SU-DHL-6 (cell line): ENCODE measurements at regions not wholly inside any gene's neighbourhood (a gene's known extent, or its start where the extent isn't known, plus 50 kb on each side); places are given as distances from the start of the nearest gene placed in this dataset.

Experiments
- H2AFZ ChIP-seq: fragments of 200-600 bp; sonication (generic); 2 replicates; pipeline ENCODE4 v1.6.1; 2014; ENCODE audit warnings: low read depth, mild to moderate bottlenecking, moderate library complexity, mixed read lengths, antibody characterized with exemption, low read length; ENCODE audit not compliant: severe bottlenecking
- H3F3A ChIP-seq: fragments of 200-600 bp; shearing (Covaris generic); 2 replicates; pipeline ENCODE4 v1.6.0; 2016; ENCODE audit warnings: antibody characterized with exemption, mild to moderate bottlenecking; ENCODE audit not compliant: insufficient read depth
- H3K27ac ChIP-seq: fragments of 200-600 bp; sonication (generic); 2 replicates; pipeline ENCODE4 v1.5.1; 2016; ENCODE audit warnings: low read depth, mild to moderate bottlenecking, low read length, moderate library complexity, mixed read lengths
- H3K27me3 ChIP-seq: fragments of 200-600 bp; sonication (generic), shearing (Covaris generic); 2 replicates; pipeline ENCODE4 v1.6.0; 2014; ENCODE audit warnings: mild to moderate bottlenecking, low read length
- H3K36me3 ChIP-seq: fragments of 200-600 bp; sonication (generic); 2 replicates; pipeline ENCODE4 v1.6.1; 2014; ENCODE audit warnings: mild to moderate bottlenecking, low read length, mixed read lengths
- H3K4me2 ChIP-seq: fragments of 300-600, 200-600 bp; shearing (Covaris generic), sonication (generic); 2 replicates; pipeline ENCODE4 v1.6.0; 2014; ENCODE audit warnings: low read length, low read depth, mild to moderate bottlenecking; ENCODE audit not compliant: poor library complexity, severe bottlenecking
- H3K4me3 ChIP-seq: fragments of 200-600 bp; sonication (generic); 2 replicates; pipeline ENCODE4 v1.5.1; 2014; ENCODE audit warnings: antibody characterized with exemption, low read length, mild to moderate bottlenecking, mixed read lengths; ENCODE audit not compliant: insufficient read depth, poor library complexity, severe bottlenecking
- H3K79me2 ChIP-seq: fragments of 200-600 bp; sonication (generic); 2 replicates; pipeline ENCODE4 v1.6.1; 2014; ENCODE audit warnings: mild to moderate bottlenecking, low read length, moderate library complexity; ENCODE audit not compliant: insufficient read depth
- H3K9ac ChIP-seq: fragments of 200-600 bp; sonication (generic); 2 replicates; pipeline ENCODE4 v1.7.0; 2014; ENCODE audit warnings: mild to moderate bottlenecking, low read length
- H3K9me2 ChIP-seq: fragments of 200-600 bp; sonication (generic); replicated peaks from 2 replicates; pipeline ENCODE4 v1.6.1; 2014; ENCODE audit warnings: low read length; ENCODE audit not compliant: insufficient read depth
- H3K9me3 ChIP-seq: fragments of 200-600 bp; sonication (generic); 2 replicates; pipeline ENCODE4 v1.6.1; 2014; ENCODE audit warnings: low read length, mixed read lengths; ENCODE audit not compliant: insufficient read depth
- H4K20me1 ChIP-seq: fragments of 200-600 bp; sonication (generic); 2 replicates; pipeline ENCODE4 v1.6.1; 2014; ENCODE audit warnings: low read depth, mild to moderate bottlenecking, antibody characterized with exemption, low read length, moderate library complexity, mixed read lengths
- CTCF ChIP-seq: fragments of 200-600 bp; sonication (generic); IDR thresholded peaks from one replicate; pipeline ENCODE4 v1.5.1; 2017; ENCODE audit warnings: antibody characterized with exemption, mild to moderate bottlenecking, low read length, moderate library complexity; ENCODE audit not compliant: insufficient read depth, poor library complexity, severe bottlenecking
- EZH2phosphoT487 ChIP-seq: fragments of 200-600 bp; sonication (generic), shearing (Covaris generic); conservative IDR thresholded peaks from 2 replicates; pipeline ENCODE4 v1.6.1; 2018; ENCODE audit warnings: mild to moderate bottlenecking, antibody characterized with exemption, low read length, moderate library complexity, mixed read lengths

- no peak overlapping the region for H2AFZ ChIP-seq
- H3K9me2 ChIP-seq = no peaks in the 10 kb centered on the region
- no peaks in the 10 kb centered on the region for H3K27me3 ChIP-seq
- H3K9ac ChIP-seq = no peak overlapping the region
- H3K4me3 ChIP-seq = no peak overlapping the region
- no peaks in the 10 kb centered on the region for H3F3A ChIP-seq
- H3K4me2 ChIP-seq = no peak overlapping the region
- H4K20me1 ChIP-seq = no peaks in the 10 kb centered on the region
- no peaks in the 10 kb centered on the region for H3K79me2 ChIP-seq
- no peaks in the 10 kb centered on the region for H3K36me3 ChIP-seq
- H3K27ac ChIP-seq = no peak overlapping the region
- H3K9me3 ChIP-seq = no peaks in the 10 kb centered on the region
- TF ChIP-seq CTCF (no peak), EZH2phosphoT487 (no peak)
Observed at GRCh38 chr3:20316238-20316637, 130.2 kb upstream of the SGO1 start.

GRCh38 chr3:20310629-20311028, 124.6 kb upstream of the SGO1 start:
- Histone ChIP-seq H4K20me1 (no peaks in the 10 kb centered on the region), H3K79me2 (no peaks in the 10 kb centered on the region), H3K4me3 (no peak overlapping the region), H3K9ac (no peak overlapping the region), H3K9me3 (no peaks in the 10 kb centered on the region), H3K27ac (no peak overlapping the region), H3K4me2 (no peak overlapping the region), H3F3A (no peaks in the 10 kb centered on the region), H3K27me3 (no peaks in the 10 kb centered on the region), H2AFZ (no peak overlapping the region), H3K9me2 (no peaks in the 10 kb centered on the region), H3K36me3 (no peaks in the 10 kb centered on the region)
- TF ChIP-seq EZH2phosphoT487 (no peak), CTCF (no peak)

GRCh38 chr3:20307383-20307782, 121.4 kb upstream of the SGO1 start:
- Histone ChIP-seq H3K79me2 (no peaks in the 10 kb centered on the region), H3K9me3 (no peaks in the 10 kb centered on the region), H3K4me3 (no peak overlapping the region), H3K4me2 (no peak overlapping the region), H3K27me3 (no peaks in the 10 kb centered on the region), H3K36me3 (no peaks in the 10 kb centered on the region), H2AFZ (no peak overlapping the region), H3K9ac (no peak overlapping the region), H3F3A (no peaks in the 10 kb centered on the region), H3K27ac (no peak overlapping the region), H3K9me2 (no peaks in the 10 kb centered on the region), H4K20me1 (no peaks in the 10 kb centered on the region)
- TF ChIP-seq CTCF (no peak), EZH2phosphoT487 (no peak)

GRCh38 chr3:20305647-20306046, 119.6 kb upstream of the SGO1 start:
- H3K36me3 ChIP-seq = no peaks in the 10 kb centered on the region
- no peaks in the 10 kb centered on the region for H4K20me1 ChIP-seq
- H3K79me2 ChIP-seq = no peaks in the 10 kb centered on the region
- no peaks in the 10 kb centered on the region for H3K9me3 ChIP-seq
- H2AFZ ChIP-seq = no peak overlapping the region
- H3K4me3 ChIP-seq = no peak overlapping the region
- no peaks in the 10 kb centered on the region for H3K27me3 ChIP-seq
- H3K4me2 ChIP-seq = no peak overlapping the region
- H3K9me2 ChIP-seq = no peaks in the 10 kb centered on the region
- H3K9ac ChIP-seq = no peak overlapping the region
- TF ChIP-seq CTCF (no peak), EZH2phosphoT487 (no peak)
- H3K27ac ChIP-seq = no peak overlapping the region
- H3F3A ChIP-seq = no peaks in the 10 kb centered on the region
